Fibroblast of lung (primary cell): ENCODE measurements at regions not wholly inside any gene's neighbourhood (a gene's known extent, or its start where the extent isn't known, plus 50 kb on each side); places are given as distances from the start of the nearest gene placed in this dataset.

Source experiments
- DNase-seq, 2 donors: peaks; one replicate each; pipeline versions ENCODE4 v3.0.0 to v3.0.0-alpha.2; 2010; ENCODE audit warnings: low read depth in 2 of 2
- H2AFZ ChIP-seq: 2 replicates; pipeline ENCODE4 v1.5.1; 2012; ENCODE audit warnings: low read length, control low read depth, inconsistent platforms
- H3K27ac ChIP-seq: 2 replicates; pipeline ENCODE4 v1.5.1; 2011; ENCODE audit warnings: low read length, control low read depth; ENCODE audit not compliant: insufficient read depth
- H3K27me3 ChIP-seq: 2 replicates; pipeline ENCODE4 v1.5.1; 2011; ENCODE audit warnings: mild to moderate bottlenecking, low read length; ENCODE audit not compliant: control insufficient read depth, insufficient read depth
- H3K36me3 ChIP-seq: 2 replicates; pipeline ENCODE4 v1.5.1; 2011; ENCODE audit warnings: low read length; ENCODE audit not compliant: control insufficient read depth, insufficient read depth
- H3K4me1 ChIP-seq: 2 replicates; pipeline ENCODE4 v1.5.1; 2011; ENCODE audit warnings: low read length; ENCODE audit not compliant: control insufficient read depth, insufficient read depth; ENCODE audit errors: extremely low read depth
- H3K4me2 ChIP-seq: 2 replicates; pipeline ENCODE4 v1.5.1; 2011; ENCODE audit warnings: low read length, control low read depth; ENCODE audit not compliant: insufficient read depth; ENCODE audit errors: extremely low read depth
- H3K4me3 ChIP-seq, 4 experiments: fragments of 200-600 bp in 1 of 4; sonication (generic) in 1 of 4; replicated peaks in 1 of 4; 2 replicates each; pipeline ENCODE4 v1.5.1; 2011 to 2016; ENCODE audit warnings: low read length in 4 of 4, low read depth in 3 of 4, mild to moderate bottlenecking in 3 of 4, control low read depth in 2 of 4, inconsistent platforms in 1 of 4, mixed read lengths in 1 of 4; ENCODE audit not compliant: insufficient read depth in 1 of 4; ENCODE audit errors: control extremely low read depth in 1 of 4
- H3K79me2 ChIP-seq: 2 replicates; pipeline ENCODE4 v1.5.1; 2012; ENCODE audit warnings: mild to moderate bottlenecking, low read length, inconsistent platforms; ENCODE audit not compliant: control insufficient read depth, insufficient read depth
- H3K9ac ChIP-seq: 2 replicates; pipeline ENCODE4 v1.5.1; 2011; ENCODE audit warnings: mild to moderate bottlenecking, low read length, control low read depth; ENCODE audit not compliant: insufficient read depth
- H3K9me3 ChIP-seq: 2 replicates; pipeline ENCODE4 v1.5.1; 2012; ENCODE audit warnings: low read depth, low read length; ENCODE audit not compliant: control insufficient read depth, insufficient read depth
- H4K20me1 ChIP-seq: 2 replicates; pipeline ENCODE4 v1.5.1; 2011; ENCODE audit warnings: low read length; ENCODE audit not compliant: control insufficient read depth, insufficient read depth; ENCODE audit errors: extremely low read depth
- EZH2 ChIP-seq: IDR thresholded peaks from 2 replicates; pipeline ENCODE4 v1.5.1; 2012; ENCODE audit warnings: low read length, control low read depth, mild to moderate bottlenecking; ENCODE audit errors: missing control alignments
- TF ChIP-seq, protein P1 (sequence below), 2 donors: IDR thresholded peaks in 1 of 2; conservative IDR thresholded peaks in 1 of 2; 1 replicate in 1 of 2; 2 replicates in 1 of 2; pipeline ENCODE4 v1.5.1; 2011 to 2012; ENCODE audit warnings: low read length in 2 of 2, control low read depth in 1 of 2, inconsistent platforms in 1 of 2, low read depth in 1 of 2, mild to moderate bottlenecking in 1 of 2

DNA sequence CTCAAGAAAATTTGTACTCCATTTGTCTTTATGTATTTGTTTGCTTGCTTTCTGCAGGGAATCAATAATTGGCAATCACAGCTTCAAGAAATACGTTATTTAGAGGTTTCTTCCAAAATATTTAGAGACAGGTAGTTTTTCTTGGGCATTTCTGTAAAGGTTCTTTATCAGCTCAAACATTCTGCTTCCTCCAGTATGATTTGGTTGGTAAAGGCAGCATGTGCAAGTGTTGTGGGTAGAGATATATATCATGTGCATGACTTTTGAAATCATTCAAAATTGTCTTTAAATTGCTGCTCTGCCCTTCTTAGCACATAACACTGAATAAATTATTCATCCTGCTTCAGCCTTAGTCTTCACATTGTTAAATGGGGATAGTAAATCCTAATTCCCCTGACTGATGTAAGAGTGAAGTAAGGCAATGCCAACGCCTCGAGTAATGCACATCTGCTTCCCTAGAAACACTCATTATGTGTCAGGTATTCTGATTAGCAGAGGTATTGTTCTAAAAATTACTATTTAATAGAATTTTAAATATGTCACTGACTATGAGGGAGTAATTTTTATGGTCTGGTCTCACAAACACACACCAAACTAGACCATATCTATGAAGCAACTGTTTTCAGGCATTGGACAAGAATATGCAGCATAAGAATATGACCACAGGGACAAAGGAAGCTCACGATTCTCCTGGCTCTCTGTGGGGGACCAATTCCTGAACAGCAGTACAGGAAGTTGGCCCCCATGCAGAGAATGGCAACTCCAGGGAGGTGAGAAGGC is 77.3 kb upstream of the AKR1E2 start:
- H2AFZ ChIP-seq, result no peak overlapping the region
- no peak overlapping the region for H3K4me2 ChIP-seq
- H3K4me3 ChIP-seq, result no peak overlapping the region
- no peaks in the 10 kb centered on the region for H3K79me2 ChIP-seq
- no peak for DNase-seq
- no peak overlapping the region for H3K9ac ChIP-seq
- no peak overlapping the region for H3K27ac ChIP-seq
- no peaks in the 10 kb centered on the region for H4K20me1 ChIP-seq
- H3K4me1 ChIP-seq, result no peaks in the 10 kb centered on the region
- TF ChIP-seq, protein P1, sequence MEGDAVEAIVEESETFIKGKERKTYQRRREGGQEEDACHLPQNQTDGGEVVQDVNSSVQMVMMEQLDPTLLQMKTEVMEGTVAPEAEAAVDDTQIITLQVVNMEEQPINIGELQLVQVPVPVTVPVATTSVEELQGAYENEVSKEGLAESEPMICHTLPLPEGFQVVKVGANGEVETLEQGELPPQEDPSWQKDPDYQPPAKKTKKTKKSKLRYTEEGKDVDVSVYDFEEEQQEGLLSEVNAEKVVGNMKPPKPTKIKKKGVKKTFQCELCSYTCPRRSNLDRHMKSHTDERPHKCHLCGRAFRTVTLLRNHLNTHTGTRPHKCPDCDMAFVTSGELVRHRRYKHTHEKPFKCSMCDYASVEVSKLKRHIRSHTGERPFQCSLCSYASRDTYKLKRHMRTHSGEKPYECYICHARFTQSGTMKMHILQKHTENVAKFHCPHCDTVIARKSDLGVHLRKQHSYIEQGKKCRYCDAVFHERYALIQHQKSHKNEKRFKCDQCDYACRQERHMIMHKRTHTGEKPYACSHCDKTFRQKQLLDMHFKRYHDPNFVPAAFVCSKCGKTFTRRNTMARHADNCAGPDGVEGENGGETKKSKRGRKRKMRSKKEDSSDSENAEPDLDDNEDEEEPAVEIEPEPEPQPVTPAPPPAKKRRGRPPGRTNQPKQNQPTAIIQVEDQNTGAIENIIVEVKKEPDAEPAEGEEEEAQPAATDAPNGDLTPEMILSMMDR (conservative IDR thresholded peaks at IDR 0.05 in 1 of 2, IDR thresholded peaks at IDR 0.05 in 1 of 2; ENCODE audit: low read depth in 1 of 2, low read length in 2 of 2), result no peak
- no peaks in the 10 kb centered on the region for H3K27me3 ChIP-seq
- no peaks in the 10 kb centered on the region for H3K36me3 ChIP-seq
- no peaks in the 10 kb centered on the region for H3K9me3 ChIP-seq

DNA sequence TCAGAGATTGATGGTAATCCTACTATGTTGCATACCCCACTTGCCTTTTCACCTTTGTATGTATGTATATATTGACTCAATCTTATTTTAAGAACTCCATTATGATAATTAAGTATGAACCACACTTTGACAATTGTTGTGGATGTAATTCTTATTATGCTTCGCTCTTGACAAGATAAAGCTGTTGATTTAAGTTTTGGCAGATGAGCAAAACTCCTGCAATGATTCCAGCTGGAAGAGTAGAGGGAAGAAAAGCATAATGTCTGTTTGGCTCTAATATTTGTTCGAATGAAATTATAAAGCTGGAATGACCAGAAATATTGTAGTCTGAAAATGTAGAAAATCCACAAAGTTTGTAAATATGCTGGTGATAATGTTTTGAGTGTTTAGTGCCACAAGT is 83.8 kb upstream of the AKR1E2 start:
- Histone ChIP-seq H3K36me3 (no peaks in the 10 kb centered on the region), H3K27me3 (no peaks in the 10 kb centered on the region), H3K4me1 (no peaks in the 10 kb centered on the region), H2AFZ (no peak overlapping the region), H3K9ac (no peak overlapping the region), H3K79me2 (no peaks in the 10 kb centered on the region), H3K4me3 (no peak overlapping the region), H3K9me3 (no peaks in the 10 kb centered on the region), H4K20me1 (no peaks in the 10 kb centered on the region), H3K4me2 (no peak overlapping the region), H3K27ac (no peak overlapping the region)
- TF ChIP-seq, protein P1 (conservative IDR thresholded peaks at IDR 0.05 in 1 of 2, IDR thresholded peaks at IDR 0.05 in 1 of 2; ENCODE audit: low read depth in 1 of 2, low read length in 2 of 2), result no peak
- no peak for TF ChIP-seq EZH2
- DNase-seq, result no peak

DNA sequence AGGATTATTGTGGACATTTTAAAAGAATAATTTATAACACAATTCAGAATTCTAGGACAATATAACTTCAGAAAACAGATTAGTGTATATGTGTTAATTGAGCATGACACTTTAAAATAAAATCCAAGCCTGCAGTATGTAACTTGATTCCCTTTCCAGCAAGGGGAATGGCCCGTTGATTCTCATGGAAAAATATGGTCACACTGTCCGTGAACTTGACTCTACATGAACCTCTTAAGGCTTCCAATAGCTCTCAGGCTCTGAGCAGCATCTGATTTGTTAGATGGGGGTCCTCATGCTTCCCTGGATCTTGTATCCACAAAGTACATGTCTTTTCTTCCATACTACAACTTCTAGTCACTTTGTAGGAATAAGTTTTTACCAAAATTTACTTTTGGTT is 85.5 kb upstream of the AKR1E2 start:
- Histone ChIP-seq H3K36me3 (no peaks in the 10 kb centered on the region), H3K4me3 (no peak overlapping the region), H3K79me2 (no peaks in the 10 kb centered on the region), H3K27ac (no peak overlapping the region), H3K9me3 (no peaks in the 10 kb centered on the region), H3K9ac (no peak overlapping the region), H3K4me2 (no peak overlapping the region), H3K27me3 (no peaks in the 10 kb centered on the region), H2AFZ (peak overlapping the region; percentile 33), H3K4me1 (no peaks in the 10 kb centered on the region), H4K20me1 (no peaks in the 10 kb centered on the region)
- DNase-seq, result peak; percentile 45 to 52
- TF ChIP-seq, protein P1 (conservative IDR thresholded peaks at IDR 0.05 in 1 of 2, IDR thresholded peaks at IDR 0.05 in 1 of 2; ENCODE audit: low read depth in 1 of 2, low read length in 2 of 2), result no peak
- no peak for TF ChIP-seq EZH2
